ENCODE measurements at regions not wholly inside any gene's neighbourhood (a gene's known extent, or its start where the extent isn't known, plus 50 kb on each side); places are given as distances from the start of the nearest gene placed in this dataset.
A peak's percentile ranks its signal among the peaks of the same experiment; 100 is the strongest.
"Not testable (repeated sequence)": the region's sequence is repeated elsewhere in the genome, so short reads cannot be mapped to it uniquely, and the experiment has no call there.

DNA sequence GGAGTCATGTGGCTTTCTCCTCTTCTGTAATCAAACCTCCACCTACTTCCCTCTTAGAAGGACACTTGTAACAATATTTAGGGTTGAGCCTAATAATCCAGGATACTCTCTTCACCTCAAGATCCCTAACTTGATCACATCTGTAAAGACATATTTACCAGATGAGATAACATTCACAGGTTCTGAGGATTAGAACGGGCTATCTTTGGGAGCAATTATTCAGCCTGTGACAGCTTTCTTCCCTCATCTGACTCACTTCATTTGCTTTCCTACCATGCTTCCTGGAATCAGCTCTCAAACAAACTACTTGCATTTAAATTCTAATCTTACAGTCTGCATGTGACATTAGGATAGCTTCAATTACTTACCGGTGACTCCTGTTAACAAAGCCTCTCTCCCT, 133.5 kb upstream of the NDST3 start:
- no peak for DNase-seq

DNA sequence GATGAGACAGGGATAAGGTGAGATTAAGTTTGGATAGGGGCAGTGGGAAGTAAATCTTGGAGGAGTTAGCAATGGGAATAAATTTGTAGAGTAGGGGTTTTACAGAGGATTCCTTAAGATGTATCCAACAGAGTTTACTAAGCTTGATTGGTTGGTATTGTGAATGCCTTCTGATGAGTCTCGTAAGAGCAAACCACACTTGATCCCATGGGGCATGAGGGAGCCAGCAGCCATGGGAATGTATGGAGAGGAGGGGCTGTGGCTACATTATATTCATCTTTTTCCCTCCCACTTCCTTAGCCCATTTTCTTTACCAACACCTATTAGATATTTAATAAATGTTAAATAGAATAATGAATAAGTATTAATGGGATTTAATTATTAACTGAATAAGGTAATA, 126.6 kb upstream of the NDST3 start:
- no peak for DNase-seq

DNA sequence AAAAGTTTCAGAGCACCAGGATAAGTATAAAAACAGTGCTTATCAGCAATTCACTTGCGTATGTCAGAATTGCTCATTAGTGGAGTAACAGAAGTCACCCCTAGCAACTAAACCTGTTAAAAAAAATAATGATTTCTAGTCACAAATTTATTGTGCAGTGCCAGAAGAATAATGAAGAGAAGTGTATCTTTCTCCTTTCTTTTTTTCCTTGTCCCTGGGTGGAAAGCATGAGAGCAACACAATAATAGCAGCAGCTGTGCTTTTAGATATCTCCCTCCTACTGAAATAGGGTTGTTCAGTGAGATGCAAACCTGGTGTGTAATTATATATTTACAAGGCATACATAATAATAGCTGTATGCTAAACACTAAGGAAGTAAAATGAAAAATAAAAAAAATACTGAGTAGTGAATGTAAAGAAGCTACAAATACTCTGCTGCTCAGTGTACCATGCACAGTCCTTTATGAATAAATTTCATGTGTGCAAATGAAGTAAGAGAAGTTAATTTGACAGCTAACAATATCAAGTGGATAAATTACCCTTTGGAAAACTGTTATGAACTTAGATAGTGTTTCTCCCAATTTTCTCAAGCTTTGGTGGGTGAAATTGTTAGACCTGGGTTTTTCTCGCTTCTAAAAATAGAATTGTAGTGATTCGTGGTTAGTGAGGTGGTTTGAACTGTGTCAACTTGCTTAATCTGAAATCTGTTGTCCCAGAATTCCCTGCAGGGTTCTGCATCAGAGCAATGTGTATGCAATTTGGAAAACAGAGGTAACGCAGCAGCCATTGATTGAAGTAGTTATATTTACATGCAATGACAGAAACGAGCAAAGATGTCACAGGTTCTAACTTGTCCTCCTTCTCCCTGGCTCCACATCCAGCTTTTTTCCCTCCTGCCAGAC, 125.7 kb upstream of the NDST3 start:
- DNase-seq = no peak

DNA sequence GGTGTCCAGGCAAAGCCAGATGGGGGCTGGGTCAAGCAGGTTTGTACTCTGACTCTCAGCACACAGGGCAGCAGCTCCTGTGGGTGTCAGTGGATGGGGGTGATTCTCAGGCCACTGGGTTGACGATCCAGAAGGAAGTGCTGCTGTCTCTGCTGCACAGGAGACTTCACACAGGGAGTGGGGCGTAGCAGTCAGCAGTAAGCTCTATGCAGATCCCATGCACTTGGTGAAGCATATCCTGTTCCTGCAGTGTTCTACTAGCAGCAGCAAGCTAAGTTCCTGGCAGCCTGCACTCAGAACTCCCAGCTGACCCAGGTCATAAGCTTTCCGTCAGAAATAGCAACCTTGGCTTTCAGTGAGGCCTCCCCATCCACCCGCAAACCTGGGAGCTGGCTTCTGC, 117.6 kb upstream of the NDST3 start:
- DNase-seq = no peak

DNA sequence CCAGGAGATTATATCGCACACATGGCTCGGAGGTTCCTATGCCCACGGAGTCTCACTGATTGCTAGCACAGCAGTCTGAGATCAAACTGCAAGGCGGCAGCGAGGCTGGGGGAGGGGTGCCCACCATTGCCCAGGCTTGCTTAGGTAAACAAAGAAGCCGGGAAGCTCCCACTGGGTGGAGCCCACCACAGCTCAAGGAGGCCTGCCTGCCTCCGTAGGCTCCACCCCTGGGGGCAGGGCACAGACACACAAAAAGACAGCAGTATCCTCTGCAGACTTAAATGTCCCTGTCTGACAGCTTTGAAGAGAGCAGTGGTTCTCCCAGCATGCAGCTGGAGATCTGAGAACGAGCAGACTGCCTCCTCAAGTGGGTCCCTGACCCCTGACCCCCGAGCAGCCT, 112.0 kb upstream of the NDST3 start:
- not testable (repeated sequence) for DNase-seq

DNA sequence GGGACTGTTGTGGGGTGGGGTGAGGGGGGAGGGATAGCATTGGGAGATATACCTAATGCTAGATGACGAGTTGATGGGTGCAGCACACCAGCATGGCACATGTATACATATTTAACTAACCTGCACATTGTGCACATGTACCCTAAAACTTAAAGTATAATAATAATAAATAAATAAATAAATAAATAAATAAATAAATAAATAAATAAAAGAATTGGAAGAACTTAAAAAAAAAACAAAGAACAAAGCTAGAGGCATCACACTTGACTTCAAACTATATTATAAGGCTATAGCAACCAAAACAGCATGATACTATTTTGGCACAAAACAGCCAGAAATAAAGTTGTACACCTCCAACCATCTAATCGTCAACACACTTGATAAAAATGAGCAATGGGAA, 106.5 kb upstream of the NDST3 start:
- DNase-seq = not testable (repeated sequence)

DNA sequence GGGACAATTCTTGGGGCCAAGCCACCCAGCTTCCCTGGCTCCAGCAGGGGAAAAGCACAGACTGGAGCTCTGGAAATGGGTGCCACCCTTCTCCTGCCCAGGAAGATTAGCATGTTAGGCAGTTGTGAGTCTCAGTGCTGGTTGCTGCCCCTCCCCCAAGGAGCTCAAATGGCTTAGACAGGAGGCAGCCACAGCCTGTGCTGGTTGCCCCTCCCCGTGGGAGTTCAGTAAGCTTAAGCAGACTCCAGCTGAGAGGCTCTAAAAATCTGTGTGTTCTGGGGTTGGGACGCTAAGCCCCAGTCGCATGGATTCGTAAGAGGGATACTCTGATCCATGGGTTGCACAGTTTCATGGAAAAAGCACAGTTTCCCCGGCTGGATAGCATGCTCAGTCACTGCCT, 92.7 kb upstream of the NDST3 start:
- DNase-seq = no peak

DNA sequence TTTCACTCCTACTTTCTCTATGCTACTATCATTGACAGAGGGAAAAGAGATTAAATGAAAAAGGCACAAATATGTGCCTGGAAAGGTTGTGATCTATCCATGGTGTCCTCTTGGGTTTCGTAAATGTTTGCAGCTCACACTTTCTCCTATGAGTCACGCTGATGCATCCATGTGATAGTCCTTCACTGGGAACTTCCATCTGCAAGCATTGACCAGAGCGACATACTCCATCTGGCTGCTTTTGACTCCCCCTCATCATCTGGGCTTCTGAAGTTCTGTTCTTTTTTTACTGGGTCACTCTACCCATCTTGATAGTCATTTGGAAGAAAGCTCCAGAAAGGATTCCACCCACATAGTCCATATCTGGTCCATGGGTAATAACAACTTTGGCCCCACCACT, 84.7 kb upstream of the NDST3 start:
- peak in 1 of 56 donors; percentile 2 for DNase-seq

DNA sequence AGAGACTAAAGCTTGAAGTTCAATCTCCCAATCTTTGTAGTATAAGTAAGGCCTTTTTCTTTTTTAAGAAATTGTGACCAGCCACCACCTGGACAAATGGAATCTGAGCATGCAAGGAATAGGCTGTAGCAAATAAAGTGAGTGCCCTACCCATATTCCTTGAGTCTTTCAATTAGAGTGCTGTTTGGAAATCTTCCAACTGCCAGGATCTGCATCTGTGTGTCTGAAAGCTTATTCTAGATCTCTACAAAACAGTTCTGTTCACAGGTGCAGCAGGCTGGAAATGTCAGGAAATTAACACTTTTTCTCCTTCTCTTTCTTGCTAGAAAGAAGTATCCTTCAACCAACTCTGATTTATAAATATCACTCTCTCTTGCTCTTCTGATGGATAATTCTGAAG, 76.7 kb upstream of the NDST3 start:
- peak in 2 of 56 donors; percentile 8 to 9 for DNase-seq

DNA sequence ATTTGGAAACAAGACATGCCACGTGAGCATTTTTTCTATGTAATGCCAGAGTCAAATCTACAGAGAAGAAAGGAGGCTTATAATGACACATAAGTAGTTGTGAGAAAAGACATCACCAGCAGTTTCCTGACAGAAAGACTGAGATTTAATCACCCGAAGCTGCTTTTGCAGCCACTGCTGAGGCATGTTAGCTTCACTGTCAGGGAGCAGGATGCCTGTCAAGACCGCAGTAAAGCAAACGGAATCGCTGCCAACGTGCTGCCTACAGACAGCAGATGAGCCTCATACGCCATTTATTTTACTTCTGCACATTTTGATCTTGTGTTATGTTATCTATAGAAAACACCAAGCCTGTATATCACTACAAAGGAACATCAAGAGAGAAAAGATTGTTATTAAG, 68.7 kb upstream of the NDST3 start:
- peak in 14 of 56 donors; percentile 1 to 43 (median 11) for DNase-seq

DNA sequence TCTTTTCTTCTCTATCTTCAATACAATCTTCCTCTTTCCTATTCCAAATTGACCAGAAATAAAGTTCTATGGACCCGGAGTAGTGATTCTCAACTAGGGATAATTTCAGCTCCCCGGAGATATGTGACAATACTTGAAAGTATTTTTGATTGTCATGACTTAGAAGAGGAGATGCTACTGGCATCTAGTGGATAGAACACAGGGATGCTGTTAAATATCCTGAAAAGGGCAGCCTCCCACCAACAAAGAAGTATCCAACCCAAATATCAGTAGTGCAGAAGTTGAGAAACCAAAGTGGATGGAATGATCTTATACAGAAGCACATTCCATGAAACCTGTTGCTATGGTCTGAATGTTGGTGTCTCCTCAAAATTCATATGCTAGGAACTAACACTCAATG, 65.7 kb upstream of the NDST3 start:
- no peak for DNase-seq

DNA sequence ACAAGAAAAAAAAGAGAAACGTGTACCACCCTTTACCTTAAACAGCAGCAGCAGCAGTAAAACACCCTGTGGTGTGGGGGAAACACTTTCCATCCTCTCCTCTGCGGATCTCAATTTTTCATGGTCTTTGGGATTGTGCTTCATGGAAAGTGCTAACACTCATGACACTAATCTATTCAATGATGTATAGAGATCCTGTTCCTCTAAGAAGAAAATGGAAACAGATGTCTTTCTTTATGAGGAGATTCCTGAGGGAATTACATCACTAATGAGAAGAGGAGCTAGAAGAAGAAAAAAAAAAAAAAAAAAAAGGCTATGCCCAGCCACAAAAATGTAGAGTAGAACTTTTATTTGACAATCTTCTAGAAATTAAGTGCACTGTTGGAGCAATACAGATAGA, 62.9 kb upstream of the NDST3 start:
- DNase-seq = no peak

DNA sequence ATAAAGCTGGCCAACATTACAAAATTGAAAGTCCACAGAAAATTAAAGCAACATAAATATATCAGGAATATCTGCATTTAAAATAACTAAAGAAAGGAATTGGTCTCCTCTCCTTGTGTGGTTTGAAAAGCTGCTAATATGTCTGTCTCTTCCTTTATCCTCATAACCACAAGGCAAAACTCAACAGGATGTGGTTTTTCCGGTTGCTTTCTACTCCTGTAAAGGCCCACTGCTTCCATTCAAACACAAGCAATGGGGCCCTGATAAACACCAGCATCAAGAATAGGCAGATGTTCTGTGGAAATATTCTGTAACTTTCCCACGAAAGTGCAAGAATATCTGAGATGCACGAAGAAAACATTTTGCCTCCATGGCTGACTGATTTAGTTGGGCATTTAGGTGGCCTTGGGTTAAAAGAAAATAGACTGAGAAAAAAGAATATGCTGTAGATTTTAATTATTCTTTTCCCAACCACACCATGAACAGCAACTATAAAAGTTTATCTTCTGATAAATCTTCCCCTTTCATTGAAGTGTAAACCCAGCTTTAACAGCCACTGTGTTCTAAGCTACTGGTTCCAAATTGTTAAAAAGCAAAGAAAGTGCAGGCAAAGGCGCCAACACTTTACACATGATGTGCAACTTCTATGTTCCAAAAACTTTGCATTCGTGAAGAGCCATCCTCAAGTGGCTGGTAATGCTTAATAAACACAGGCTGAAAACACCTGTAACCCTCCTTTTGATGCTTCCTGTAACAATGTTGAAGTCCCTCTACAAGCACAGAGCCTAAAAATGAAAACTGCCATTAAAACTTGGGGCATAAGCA, 50.5 kb upstream of the NDST3 start:
- DNase-seq = no peak

DNA sequence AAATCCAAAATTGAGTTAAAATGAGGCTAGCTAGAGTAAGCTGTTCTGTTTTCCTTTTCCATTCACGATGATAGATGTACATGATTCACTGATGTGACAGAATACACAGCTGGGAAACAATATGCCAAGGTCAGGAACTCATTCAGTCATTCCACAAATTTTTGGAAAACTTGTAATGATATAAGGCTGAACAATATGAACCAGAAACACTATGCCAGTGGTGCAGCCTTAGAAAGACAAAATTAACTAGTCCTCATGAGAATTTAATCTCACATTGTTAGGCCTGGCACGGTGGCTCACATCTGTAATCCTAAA, 50.0 kb upstream of the NDST3 start:
- DNase-seq = no peak
